Muscle layer of duodenum (tissue), 2 donors: ENCODE measurements at regions not wholly inside any gene's neighbourhood (a gene's known extent, or its start where the extent isn't known, plus 50 kb on each side); places are given as distances from the start of the nearest gene placed in this dataset.

Experiments
- H3K27ac ChIP-seq: one replicate; pipeline ENCODE4 v1.7.0; 2013; ENCODE audit warnings: mild to moderate bottlenecking, low read length
- H3K27me3 ChIP-seq: one replicate; pipeline ENCODE4 v1.7.0; 2013; ENCODE audit warnings: low read depth, mild to moderate bottlenecking, control low read depth, low read length
- H3K36me3 ChIP-seq, 2 donors: one replicate each; pipeline ENCODE4 v1.7.0; 2013; ENCODE audit warnings: low read length in 2 of 2, control low read depth in 1 of 2, mild to moderate bottlenecking in 1 of 2; ENCODE audit not compliant: insufficient read depth in 2 of 2, control insufficient read depth in 1 of 2
- H3K4me1 ChIP-seq, 2 donors: one replicate each; pipeline ENCODE4 v1.7.0; 2013; ENCODE audit warnings: low read length in 2 of 2, mild to moderate bottlenecking in 2 of 2, control low read depth in 1 of 2, moderate library complexity in 1 of 2; ENCODE audit not compliant: insufficient read depth in 2 of 2, control insufficient read depth in 1 of 2
- H3K4me3 ChIP-seq, 2 donors: one replicate each; pipeline ENCODE4 v1.7.0; 2013; ENCODE audit warnings: low read length in 2 of 2, low read depth in 1 of 2, mild to moderate bottlenecking in 1 of 2
- H3K9me3 ChIP-seq, 2 donors: one replicate each; pipeline ENCODE4 v1.7.0; 2013; ENCODE audit warnings: low read length in 2 of 2, control low read depth in 1 of 2, mild to moderate bottlenecking in 1 of 2; ENCODE audit not compliant: control insufficient read depth in 1 of 2
- donor health status: healthy.

- H3K4me1 ChIP-seq, result peaks cover 0 to 3% of the 10 kb centered on the region in 2 donors
- H3K27me3 ChIP-seq, result no peaks in the 10 kb centered on the region
- no peaks in the 10 kb centered on the region for H3K9me3 ChIP-seq
- no peak overlapping the region for H3K27ac ChIP-seq
- H3K4me3 ChIP-seq, result no peak overlapping the region
- no peaks in the 10 kb centered on the region for H3K36me3 ChIP-seq
Observed at GRCh38 chr5:2464141-2464540, 287.3 kb downstream of the IRX2 start.

GRCh38 chr5:2461701-2462691 is 289.5 kb downstream of the IRX2 start:
- H3K4me1 ChIP-seq, result no peaks in the 10 kb centered on the region
- H3K9me3 ChIP-seq, result no peaks in the 10 kb centered on the region
- no peak overlapping the region for H3K27ac ChIP-seq
- H3K4me3 ChIP-seq, result no peak overlapping the region
- H3K36me3 ChIP-seq, result no peaks in the 10 kb centered on the region
- no peaks in the 10 kb centered on the region for H3K27me3 ChIP-seq

- Histone ChIP-seq H3K4me1 (no peaks in the 10 kb centered on the region), H3K4me3 (no peak overlapping the region), H3K36me3 (no peaks in the 10 kb centered on the region), H3K27me3 (no peaks in the 10 kb centered on the region), H3K9me3 (no peaks in the 10 kb centered on the region), H3K27ac (no peak overlapping the region)
Observed at GRCh38 chr5:2460098-2460497, 291.4 kb downstream of the IRX2 start.

GRCh38 chr5:2459251-2459650 is 292.2 kb downstream of the IRX2 start:
- H3K27me3 ChIP-seq, result no peaks in the 10 kb centered on the region
- no peak overlapping the region for H3K27ac ChIP-seq
- no peaks in the 10 kb centered on the region for H3K36me3 ChIP-seq
- no peaks in the 10 kb centered on the region for H3K4me1 ChIP-seq
- H3K4me3 ChIP-seq, result no peak overlapping the region
- no peaks in the 10 kb centered on the region for H3K9me3 ChIP-seq

GRCh38 chr5:2455878-2456277 is 295.6 kb downstream of the IRX2 start:
- Histone ChIP-seq H3K36me3 (no peaks in the 10 kb centered on the region), H3K9me3 (no peaks in the 10 kb centered on the region), H3K27me3 (no peaks in the 10 kb centered on the region), H3K4me1 (no peaks in the 10 kb centered on the region), H3K4me3 (no peak overlapping the region), H3K27ac (no peak overlapping the region)

GRCh38 chr5:2454876-2455275 is 296.6 kb downstream of the IRX2 start:
- no peak overlapping the region for H3K4me3 ChIP-seq
- no peaks in the 10 kb centered on the region for H3K4me1 ChIP-seq
- H3K36me3 ChIP-seq, result no peaks in the 10 kb centered on the region
- no peaks in the 10 kb centered on the region for H3K9me3 ChIP-seq
- no peaks in the 10 kb centered on the region for H3K27me3 ChIP-seq
- no peak overlapping the region for H3K27ac ChIP-seq

GRCh38 chr5:2453781-2454180 is 297.7 kb downstream of the IRX2 start:
- Histone ChIP-seq H3K27me3 (no peaks in the 10 kb centered on the region), H3K4me3 (no peak overlapping the region), H3K9me3 (no peaks in the 10 kb centered on the region), H3K4me1 (no peaks in the 10 kb centered on the region), H3K36me3 (no peaks in the 10 kb centered on the region), H3K27ac (no peak overlapping the region)

- no peak overlapping the region for H3K4me3 ChIP-seq
- H3K27me3 ChIP-seq, result no peaks in the 10 kb centered on the region
- no peak overlapping the region for H3K27ac ChIP-seq
- H3K9me3 ChIP-seq, result no peaks in the 10 kb centered on the region
- no peaks in the 10 kb centered on the region for H3K4me1 ChIP-seq
- no peaks in the 10 kb centered on the region for H3K36me3 ChIP-seq
Observed at GRCh38 chr5:2451100-2451499, 300.4 kb downstream of the IRX2 start.

GRCh38 chr5:2442496-2443354 is 308.8 kb downstream of the IRX2 start:
- H3K27me3 ChIP-seq, result no peaks in the 10 kb centered on the region
- no peaks in the 10 kb centered on the region for H3K4me1 ChIP-seq
- H3K36me3 ChIP-seq, result no peaks in the 10 kb centered on the region
- H3K4me3 ChIP-seq, result no peak overlapping the region
- H3K27ac ChIP-seq, result no peak overlapping the region
- H3K9me3 ChIP-seq, result no peaks in the 10 kb centered on the region

- Histone ChIP-seq H3K4me1 (no peaks in the 10 kb centered on the region), H3K9me3 (no peaks in the 10 kb centered on the region), H3K36me3 (no peaks in the 10 kb centered on the region), H3K27ac (no peak overlapping the region), H3K4me3 (no peak overlapping the region), H3K27me3 (no peaks in the 10 kb centered on the region)
Observed at GRCh38 chr5:2441495-2442180, 309.8 kb downstream of the IRX2 start.

- Histone ChIP-seq H3K4me3 (no peak overlapping the region), H3K4me1 (no peaks in the 10 kb centered on the region)
Observed at GRCh38 chr5:2439608-2440007, 311.9 kb downstream of the IRX2 start.

More at GRCh38 chr5:2439608-2440007, 311.9 kb downstream of the IRX2 start:
- H3K9me3 ChIP-seq, result no peaks in the 10 kb centered on the region
- H3K27me3 ChIP-seq, result no peaks in the 10 kb centered on the region
- no peaks in the 10 kb centered on the region for H3K36me3 ChIP-seq
- no peak overlapping the region for H3K27ac ChIP-seq
